ENCODE measurements at regions not wholly inside any gene's neighbourhood (a gene's known extent, or its start where the extent isn't known, plus 50 kb on each side); places are given as distances from the start of the nearest gene placed in this dataset.
"Not testable (repeated sequence)": the region's sequence is repeated elsewhere in the genome, so short reads cannot be mapped to it uniquely, and the experiment has no call there.

- H3K27me3 Mint-ChIP-seq, H3K4me3 Mint-ChIP-seq, H3K27ac Mint-ChIP-seq, H3K36me3 Mint-ChIP-seq, H3K4me1 Mint-ChIP-seq, ATAC-seq: not testable (repeated sequence)
- H3K9me3 Mint-ChIP-seq: peaks cover 20% of the 10 kb centered on the region
Measured at GRCh38 chr4:28286266-28286665, 1425.6 kb downstream of the STIM2 start.

GRCh38 chr4:28287831-28288233 is 1427.2 kb downstream of the STIM2 start:
- Mint-ChIP-seq H3K27me3 (no peaks in the 10 kb centered on the region), H3K27ac (no peak overlapping the region), H3K36me3 (no peaks in the 10 kb centered on the region), H3K4me3 (no peak overlapping the region), H3K9me3 (peaks cover 18% of the 10 kb centered on the region), H3K4me1 (no peaks in the 10 kb centered on the region)
- no peak for ATAC-seq

- Mint-ChIP-seq H3K9me3 (peaks cover 6% of the 10 kb centered on the region), H3K36me3 (no peaks in the 10 kb centered on the region), H3K27me3 (no peaks in the 10 kb centered on the region), H3K4me3 (no peak overlapping the region), H3K4me1 (no peaks in the 10 kb centered on the region), H3K27ac (no peak overlapping the region)
- no peak for ATAC-seq
Measured at GRCh38 chr4:28296239-28296638, 1435.6 kb downstream of the STIM2 start.

GRCh38 chr4:28310926-28311325 is 1450.3 kb downstream of the STIM2 start:
- H3K36me3 Mint-ChIP-seq: no peaks in the 10 kb centered on the region
- H3K27ac Mint-ChIP-seq: no peak overlapping the region
- ATAC-seq: no peak
- H3K9me3 Mint-ChIP-seq: peaks cover 11% of the 10 kb centered on the region
- no peaks in the 10 kb centered on the region for H3K27me3 Mint-ChIP-seq
- H3K4me1 Mint-ChIP-seq: no peaks in the 10 kb centered on the region
- no peak overlapping the region for H3K4me3 Mint-ChIP-seq

GRCh38 chr4:28312497-28312896 is 1451.9 kb downstream of the STIM2 start:
- H3K4me3 Mint-ChIP-seq, H3K27ac Mint-ChIP-seq, H3K4me1 Mint-ChIP-seq, ATAC-seq, H3K36me3 Mint-ChIP-seq, H3K27me3 Mint-ChIP-seq: not testable (repeated sequence)
- H3K9me3 Mint-ChIP-seq: peaks cover 11% of the 10 kb centered on the region

GRCh38 chr4:28313729-28314713 is 1453.4 kb downstream of the STIM2 start:
- Mint-ChIP-seq H3K27me3 (no peaks in the 10 kb centered on the region), H3K9me3 (peaks cover 6% of the 10 kb centered on the region), H3K4me1 (no peaks in the 10 kb centered on the region), H3K4me3 (no peak overlapping the region), H3K27ac (no peak overlapping the region), H3K36me3 (no peaks in the 10 kb centered on the region)
- ATAC-seq: no peak

GRCh38 chr4:28317221-28317620 is 1456.6 kb downstream of the STIM2 start:
- Mint-ChIP-seq H3K4me3 (no peak overlapping the region), H3K27me3 (no peaks in the 10 kb centered on the region), H3K4me1 (no peaks in the 10 kb centered on the region), H3K27ac (no peak overlapping the region), H3K36me3 (no peaks in the 10 kb centered on the region), H3K9me3 (no peaks in the 10 kb centered on the region)
- ATAC-seq: no peak

- H3K27me3 Mint-ChIP-seq: no peaks in the 10 kb centered on the region
- H3K4me1 Mint-ChIP-seq: no peaks in the 10 kb centered on the region
- no peak overlapping the region for H3K4me3 Mint-ChIP-seq
- ATAC-seq: no peak
- no peak overlapping the region for H3K27ac Mint-ChIP-seq
- H3K36me3 Mint-ChIP-seq: no peaks in the 10 kb centered on the region
- no peaks in the 10 kb centered on the region for H3K9me3 Mint-ChIP-seq
Measured at GRCh38 chr4:28334249-28334648, 1473.6 kb downstream of the STIM2 start.

- peaks cover 18% of the 10 kb centered on the region for H3K9me3 Mint-ChIP-seq
- no peaks in the 10 kb centered on the region for H3K4me1 Mint-ChIP-seq
- no peaks in the 10 kb centered on the region for H3K27me3 Mint-ChIP-seq
- ATAC-seq: no peak
- no peak overlapping the region for H3K4me3 Mint-ChIP-seq
- H3K36me3 Mint-ChIP-seq: no peaks in the 10 kb centered on the region
- H3K27ac Mint-ChIP-seq: no peak overlapping the region
Measured at GRCh38 chr4:28341784-28342183, 1481.1 kb downstream of the STIM2 start.

- no peaks in the 10 kb centered on the region for H3K36me3 Mint-ChIP-seq
- H3K27me3 Mint-ChIP-seq: no peaks in the 10 kb centered on the region
- ATAC-seq: no peak
- H3K27ac Mint-ChIP-seq: no peak overlapping the region
- no peaks in the 10 kb centered on the region for H3K9me3 Mint-ChIP-seq
- H3K4me3 Mint-ChIP-seq: no peak overlapping the region
- no peaks in the 10 kb centered on the region for H3K4me1 Mint-ChIP-seq
Measured at GRCh38 chr4:28350485-28350884, 1489.8 kb downstream of the STIM2 start.

GRCh38 chr4:28351102-28351501 is 1490.5 kb downstream of the STIM2 start:
- Mint-ChIP-seq H3K9me3 (no peaks in the 10 kb centered on the region), H3K4me3 (no peak overlapping the region)

GRCh38 chr4:28351826-28352225 is 1491.2 kb downstream of the STIM2 start:
- no peaks in the 10 kb centered on the region for H3K36me3 Mint-ChIP-seq
- no peaks in the 10 kb centered on the region for H3K4me1 Mint-ChIP-seq
- no peak overlapping the region for H3K4me3 Mint-ChIP-seq
- no peak overlapping the region for H3K27ac Mint-ChIP-seq
- no peaks in the 10 kb centered on the region for H3K27me3 Mint-ChIP-seq
- no peaks in the 10 kb centered on the region for H3K9me3 Mint-ChIP-seq
- ATAC-seq: no peak

More at GRCh38 chr4:28351102-28351501, 1490.5 kb downstream of the STIM2 start:
- Mint-ChIP-seq H3K4me1 (no peaks in the 10 kb centered on the region), H3K27me3 (no peaks in the 10 kb centered on the region), H3K36me3 (no peaks in the 10 kb centered on the region), H3K27ac (no peak overlapping the region)
- no peak for ATAC-seq

- Mint-ChIP-seq H3K27ac (no peak overlapping the region), H3K27me3 (no peaks in the 10 kb centered on the region), H3K9me3 (no peaks in the 10 kb centered on the region), H3K36me3 (no peaks in the 10 kb centered on the region), H3K4me3 (no peak overlapping the region), H3K4me1 (no peaks in the 10 kb centered on the region)
- ATAC-seq: no peak
Measured at GRCh38 chr4:28354880-28355656, 1494.4 kb downstream of the STIM2 start.

GRCh38 chr4:28357990-28358389 is 1497.3 kb downstream of the STIM2 start:
- Mint-ChIP-seq H3K27ac (no peak overlapping the region), H3K27me3 (no peaks in the 10 kb centered on the region), H3K4me3 (no peak overlapping the region), H3K9me3 (no peaks in the 10 kb centered on the region), H3K4me1 (no peaks in the 10 kb centered on the region), H3K36me3 (no peaks in the 10 kb centered on the region)
- ATAC-seq: no peak

- no peak overlapping the region for H3K4me3 Mint-ChIP-seq
- H3K27me3 Mint-ChIP-seq: no peaks in the 10 kb centered on the region
- no peak for ATAC-seq
- H3K4me1 Mint-ChIP-seq: no peaks in the 10 kb centered on the region
- no peaks in the 10 kb centered on the region for H3K9me3 Mint-ChIP-seq
- H3K36me3 Mint-ChIP-seq: no peaks in the 10 kb centered on the region
- no peak overlapping the region for H3K27ac Mint-ChIP-seq
Measured at GRCh38 chr4:28358606-28359005, 1498.0 kb downstream of the STIM2 start.

- H3K9me3 Mint-ChIP-seq: no peaks in the 10 kb centered on the region
- no peak for ATAC-seq
- H3K27me3 Mint-ChIP-seq: no peaks in the 10 kb centered on the region
- H3K4me3 Mint-ChIP-seq: no peak overlapping the region
- no peaks in the 10 kb centered on the region for H3K36me3 Mint-ChIP-seq
- H3K4me1 Mint-ChIP-seq: no peaks in the 10 kb centered on the region
- no peak overlapping the region for H3K27ac Mint-ChIP-seq
Measured at GRCh38 chr4:28360681-28361080, 1500.0 kb downstream of the STIM2 start.

Measured in stimulated activated memory B cell treated with anti-CD40 and anti-IgM and Interleukin-4, amounts not matched to agents 10 μg/mL and 1 μg/mL and 100 μg/mL, for 72 hours (primary cell).